ENCODE measurements at regions not wholly inside any gene's neighbourhood (a gene's known extent, or its start where the extent isn't known, plus 50 kb on each side); places are given as distances from the start of the nearest gene placed in this dataset.

DNA sequence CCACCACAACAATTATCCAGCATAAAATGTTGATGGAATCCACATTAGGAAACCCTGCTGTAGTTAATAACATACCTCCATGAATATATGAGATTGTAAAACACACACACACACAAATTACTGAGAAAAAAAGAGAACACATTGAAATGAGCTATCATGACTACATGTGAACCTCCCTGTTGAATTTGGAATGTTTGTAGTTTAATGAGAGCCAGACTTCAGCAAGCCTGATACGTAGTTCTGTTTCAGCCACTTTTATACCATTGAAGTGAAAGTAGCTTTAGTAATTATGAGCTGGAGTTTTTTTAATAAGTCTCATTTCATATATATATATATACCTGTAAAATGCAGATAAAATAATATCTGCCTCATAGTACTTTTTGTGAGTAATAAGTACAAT, 1146.4 kb downstream of the NAALADL2 start:
- Mint-ChIP-seq H3K27ac (no peak overlapping the region), H3K4me1 (peaks cover 23% of the 10 kb centered on the region), H3K9me3 (no peaks in the 10 kb centered on the region), H3K4me3 (no peak overlapping the region), H3K36me3 (no peaks in the 10 kb centered on the region), H3K27me3 (ENCODE audit: low read depth) (no peaks in the 10 kb centered on the region)
- POLR2A ChIA-PET = no interaction called here
- no peak for TF ChIP-seq TEAD4 (CRISPR knock-in tag; IDR thresholded peaks at IDR 0.05)
- TF ChIP-seq, protein P1, sequence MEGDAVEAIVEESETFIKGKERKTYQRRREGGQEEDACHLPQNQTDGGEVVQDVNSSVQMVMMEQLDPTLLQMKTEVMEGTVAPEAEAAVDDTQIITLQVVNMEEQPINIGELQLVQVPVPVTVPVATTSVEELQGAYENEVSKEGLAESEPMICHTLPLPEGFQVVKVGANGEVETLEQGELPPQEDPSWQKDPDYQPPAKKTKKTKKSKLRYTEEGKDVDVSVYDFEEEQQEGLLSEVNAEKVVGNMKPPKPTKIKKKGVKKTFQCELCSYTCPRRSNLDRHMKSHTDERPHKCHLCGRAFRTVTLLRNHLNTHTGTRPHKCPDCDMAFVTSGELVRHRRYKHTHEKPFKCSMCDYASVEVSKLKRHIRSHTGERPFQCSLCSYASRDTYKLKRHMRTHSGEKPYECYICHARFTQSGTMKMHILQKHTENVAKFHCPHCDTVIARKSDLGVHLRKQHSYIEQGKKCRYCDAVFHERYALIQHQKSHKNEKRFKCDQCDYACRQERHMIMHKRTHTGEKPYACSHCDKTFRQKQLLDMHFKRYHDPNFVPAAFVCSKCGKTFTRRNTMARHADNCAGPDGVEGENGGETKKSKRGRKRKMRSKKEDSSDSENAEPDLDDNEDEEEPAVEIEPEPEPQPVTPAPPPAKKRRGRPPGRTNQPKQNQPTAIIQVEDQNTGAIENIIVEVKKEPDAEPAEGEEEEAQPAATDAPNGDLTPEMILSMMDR (IDR thresholded peaks at IDR 0.05) = no peak
- no peak for TF ChIP-seq SP1 (CRISPR knock-in tag; conservative IDR thresholded peaks at IDR 0.05)
- TF ChIP-seq, protein P2, sequence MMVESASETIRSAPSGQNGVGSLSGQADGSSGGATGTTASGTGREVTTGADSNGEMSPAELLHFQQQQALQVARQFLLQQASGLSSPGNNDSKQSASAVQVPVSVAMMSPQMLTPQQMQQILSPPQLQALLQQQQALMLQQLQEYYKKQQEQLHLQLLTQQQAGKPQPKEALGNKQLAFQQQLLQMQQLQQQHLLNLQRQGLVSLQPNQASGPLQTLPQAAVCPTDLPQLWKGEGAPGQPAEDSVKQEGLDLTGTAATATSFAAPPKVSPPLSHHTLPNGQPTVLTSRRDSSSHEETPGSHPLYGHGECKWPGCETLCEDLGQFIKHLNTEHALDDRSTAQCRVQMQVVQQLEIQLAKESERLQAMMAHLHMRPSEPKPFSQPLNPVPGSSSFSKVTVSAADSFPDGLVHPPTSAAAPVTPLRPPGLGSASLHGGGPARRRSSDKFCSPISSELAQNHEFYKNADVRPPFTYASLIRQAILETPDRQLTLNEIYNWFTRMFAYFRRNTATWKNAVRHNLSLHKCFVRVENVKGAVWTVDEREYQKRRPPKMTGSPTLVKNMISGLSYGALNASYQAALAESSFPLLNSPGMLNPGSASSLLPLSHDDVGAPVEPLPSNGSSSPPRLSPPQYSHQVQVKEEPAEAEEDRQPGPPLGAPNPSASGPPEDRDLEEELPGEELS (CRISPR knock-in tag; IDR thresholded peaks at IDR 0.05) = no peak
- TF ChIP-seq, protein P3, sequence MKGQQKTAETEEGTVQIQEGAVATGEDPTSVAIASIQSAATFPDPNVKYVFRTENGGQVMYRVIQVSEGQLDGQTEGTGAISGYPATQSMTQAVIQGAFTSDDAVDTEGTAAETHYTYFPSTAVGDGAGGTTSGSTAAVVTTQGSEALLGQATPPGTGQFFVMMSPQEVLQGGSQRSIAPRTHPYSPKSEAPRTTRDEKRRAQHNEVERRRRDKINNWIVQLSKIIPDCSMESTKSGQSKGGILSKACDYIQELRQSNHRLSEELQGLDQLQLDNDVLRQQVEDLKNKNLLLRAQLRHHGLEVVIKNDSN (CRISPR knock-in tag; IDR thresholded peaks at IDR 0.05) = no peak
- TF ChIP-seq, protein P4, sequence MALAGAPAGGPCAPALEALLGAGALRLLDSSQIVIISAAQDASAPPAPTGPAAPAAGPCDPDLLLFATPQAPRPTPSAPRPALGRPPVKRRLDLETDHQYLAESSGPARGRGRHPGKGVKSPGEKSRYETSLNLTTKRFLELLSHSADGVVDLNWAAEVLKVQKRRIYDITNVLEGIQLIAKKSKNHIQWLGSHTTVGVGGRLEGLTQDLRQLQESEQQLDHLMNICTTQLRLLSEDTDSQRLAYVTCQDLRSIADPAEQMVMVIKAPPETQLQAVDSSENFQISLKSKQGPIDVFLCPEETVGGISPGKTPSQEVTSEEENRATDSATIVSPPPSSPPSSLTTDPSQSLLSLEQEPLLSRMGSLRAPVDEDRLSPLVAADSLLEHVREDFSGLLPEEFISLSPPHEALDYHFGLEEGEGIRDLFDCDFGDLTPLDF (CRISPR knock-in tag; IDR thresholded peaks at IDR 0.05) = no peak
- TF ChIP-seq, protein P5, sequence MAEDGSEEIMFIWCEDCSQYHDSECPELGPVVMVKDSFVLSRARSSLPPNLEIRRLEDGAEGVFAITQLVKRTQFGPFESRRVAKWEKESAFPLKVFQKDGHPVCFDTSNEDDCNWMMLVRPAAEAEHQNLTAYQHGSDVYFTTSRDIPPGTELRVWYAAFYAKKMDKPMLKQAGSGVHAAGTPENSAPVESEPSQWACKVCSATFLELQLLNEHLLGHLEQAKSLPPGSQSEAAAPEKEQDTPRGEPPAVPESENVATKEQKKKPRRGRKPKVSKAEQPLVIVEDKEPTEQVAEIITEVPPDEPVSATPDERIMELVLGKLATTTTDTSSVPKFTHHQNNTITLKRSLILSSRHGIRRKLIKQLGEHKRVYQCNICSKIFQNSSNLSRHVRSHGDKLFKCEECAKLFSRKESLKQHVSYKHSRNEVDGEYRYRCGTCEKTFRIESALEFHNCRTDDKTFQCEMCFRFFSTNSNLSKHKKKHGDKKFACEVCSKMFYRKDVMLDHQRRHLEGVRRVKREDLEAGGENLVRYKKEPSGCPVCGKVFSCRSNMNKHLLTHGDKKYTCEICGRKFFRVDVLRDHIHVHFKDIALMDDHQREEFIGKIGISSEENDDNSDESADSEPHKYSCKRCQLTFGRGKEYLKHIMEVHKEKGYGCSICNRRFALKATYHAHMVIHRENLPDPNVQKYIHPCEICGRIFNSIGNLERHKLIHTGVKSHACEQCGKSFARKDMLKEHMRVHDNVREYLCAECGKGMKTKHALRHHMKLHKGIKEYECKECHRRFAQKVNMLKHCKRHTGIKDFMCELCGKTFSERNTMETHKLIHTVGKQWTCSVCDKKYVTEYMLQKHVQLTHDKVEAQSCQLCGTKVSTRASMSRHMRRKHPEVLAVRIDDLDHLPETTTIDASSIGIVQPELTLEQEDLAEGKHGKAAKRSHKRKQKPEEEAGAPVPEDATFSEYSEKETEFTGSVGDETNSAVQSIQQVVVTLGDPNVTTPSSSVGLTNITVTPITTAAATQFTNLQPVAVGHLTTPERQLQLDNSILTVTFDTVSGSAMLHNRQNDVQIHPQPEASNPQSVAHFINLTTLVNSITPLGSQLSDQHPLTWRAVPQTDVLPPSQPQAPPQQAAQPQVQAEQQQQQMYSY (CRISPR knock-in tag; IDR thresholded peaks at IDR 0.05) = no peak
- TF ChIP-seq ZNF317 (CRISPR knock-in tag; IDR thresholded peaks at IDR 0.05; ENCODE audit: borderline replicate concordance, low read depth) = no peak
- TF ChIP-seq ZNF671 (CRISPR knock-in tag; IDR thresholded peaks at IDR 0.05) = no peak
- TF ChIP-seq, protein P6, sequence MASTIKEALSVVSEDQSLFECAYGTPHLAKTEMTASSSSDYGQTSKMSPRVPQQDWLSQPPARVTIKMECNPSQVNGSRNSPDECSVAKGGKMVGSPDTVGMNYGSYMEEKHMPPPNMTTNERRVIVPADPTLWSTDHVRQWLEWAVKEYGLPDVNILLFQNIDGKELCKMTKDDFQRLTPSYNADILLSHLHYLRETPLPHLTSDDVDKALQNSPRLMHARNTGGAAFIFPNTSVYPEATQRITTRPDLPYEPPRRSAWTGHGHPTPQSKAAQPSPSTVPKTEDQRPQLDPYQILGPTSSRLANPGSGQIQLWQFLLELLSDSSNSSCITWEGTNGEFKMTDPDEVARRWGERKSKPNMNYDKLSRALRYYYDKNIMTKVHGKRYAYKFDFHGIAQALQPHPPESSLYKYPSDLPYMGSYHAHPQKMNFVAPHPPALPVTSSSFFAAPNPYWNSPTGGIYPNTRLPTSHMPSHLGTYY (CRISPR knock-in tag; IDR thresholded peaks at IDR 0.05) = no peak
- TF ChIP-seq, protein P7, sequence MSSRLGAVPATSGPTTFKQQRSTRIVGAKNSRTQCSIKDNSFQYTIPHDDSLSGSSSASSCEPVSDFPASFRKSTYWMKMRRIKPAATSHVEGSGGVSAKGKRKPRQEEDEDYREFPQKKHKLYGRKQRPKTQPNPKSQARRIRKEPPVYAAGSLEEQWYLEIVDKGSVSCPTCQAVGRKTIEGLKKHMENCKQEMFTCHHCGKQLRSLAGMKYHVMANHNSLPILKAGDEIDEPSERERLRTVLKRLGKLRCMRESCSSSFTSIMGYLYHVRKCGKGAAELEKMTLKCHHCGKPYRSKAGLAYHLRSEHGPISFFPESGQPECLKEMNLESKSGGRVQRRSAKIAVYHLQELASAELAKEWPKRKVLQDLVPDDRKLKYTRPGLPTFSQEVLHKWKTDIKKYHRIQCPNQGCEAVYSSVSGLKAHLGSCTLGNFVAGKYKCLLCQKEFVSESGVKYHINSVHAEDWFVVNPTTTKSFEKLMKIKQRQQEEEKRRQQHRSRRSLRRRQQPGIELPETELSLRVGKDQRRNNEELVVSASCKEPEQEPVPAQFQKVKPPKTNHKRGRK (CRISPR knock-in tag; IDR thresholded peaks at IDR 0.05; ENCODE audit: borderline replicate concordance) = no peak
- TF ChIP-seq MXD4 (CRISPR knock-in tag; IDR thresholded peaks at IDR 0.05; ENCODE audit: borderline replicate concordance) = no peak
- no peak for TF ChIP-seq RELA (CRISPR knock-in tag; IDR thresholded peaks at IDR 0.05; ENCODE audit: borderline replicate concordance)
- TF ChIP-seq CREB1 (CRISPR knock-in tag; IDR thresholded peaks at IDR 0.05) = no peak
- no peak for TF ChIP-seq JAZF1 (CRISPR knock-in tag; IDR thresholded peaks at IDR 0.05)
- TF ChIP-seq ETV6 (CRISPR knock-in tag; IDR thresholded peaks at IDR 0.05) = no peak
- ATAC-seq = no peak
- CTCF ChIA-PET = no interaction called here
- DNase-seq (ENCODE audit: low spot score) = no peak

All from WTC11 (cell line).